GM23248 (cell line): ENCODE measurements at regions not wholly inside any gene's neighbourhood (a gene's known extent, or its start where the extent isn't known, plus 50 kb on each side); places are given as distances from the start of the nearest gene placed in this dataset.
"Not testable (repeated sequence)": the region's sequence is repeated elsewhere in the genome, so short reads cannot be mapped to it uniquely, and the experiment has no call there.

Experiments
- DNase-seq: peaks from one replicate; pipeline ENCODE4 v3.0.0-alpha.2; 2015
- H2AFZ ChIP-seq: fragments of 200-600 bp; sonication (generic); 2 replicates; pipeline ENCODE4 v1.6.1; 2016; ENCODE audit warnings: antibody characterized with exemption
- H3F3A ChIP-seq: fragments of 200-600 bp; sonication (generic); 2 replicates; pipeline ENCODE4 v1.6.1; 2016; ENCODE audit warnings: mild to moderate bottlenecking, antibody characterized with exemption, mixed run types; ENCODE audit not compliant: insufficient read depth
- H3K27ac ChIP-seq: fragments of 200-600 bp; sonication (generic); 2 replicates; pipeline ENCODE4 v1.5.1; 2016; ENCODE audit warnings: mild to moderate bottlenecking
- H3K27me3 ChIP-seq: fragments of 200-600 bp; sonication (generic); replicated peaks from 2 replicates; pipeline ENCODE4 v1.6.1; 2016; ENCODE audit warnings: mild to moderate bottlenecking; ENCODE audit not compliant: insufficient read depth
- H3K36me3 ChIP-seq: fragments of 200-600 bp; sonication (generic); 2 replicates; pipeline ENCODE4 v1.6.1; 2016; ENCODE audit warnings: low read depth, mild to moderate bottlenecking
- H3K4me1 ChIP-seq: fragments of 200-600 bp; sonication (generic); 2 replicates; pipeline ENCODE4 v1.6.1; 2016; ENCODE audit warnings: mild to moderate bottlenecking; ENCODE audit not compliant: insufficient read depth
- H3K4me2 ChIP-seq: fragments of 200-600 bp; sonication (generic); one replicate; pipeline ENCODE4 v1.6.1; 2016; ENCODE audit warnings: mild to moderate bottlenecking; ENCODE audit not compliant: unreplicated experiment
- H3K4me3 ChIP-seq: fragments of 200-600 bp; sonication (generic); 2 replicates; pipeline ENCODE4 v1.5.1; 2016; ENCODE audit warnings: mild to moderate bottlenecking
- H3K79me2 ChIP-seq: fragments of 200-600 bp; sonication (generic); 2 replicates; pipeline ENCODE4 v1.6.1; 2016; ENCODE audit warnings: mild to moderate bottlenecking; ENCODE audit not compliant: insufficient read depth
- H3K9ac ChIP-seq: fragments of 200-600 bp; sonication (generic); 2 replicates; pipeline ENCODE4 v1.6.1; 2016; ENCODE audit warnings: mild to moderate bottlenecking
- H3K9me2 ChIP-seq: fragments of 200-600 bp; sonication (generic); 2 replicates; pipeline ENCODE4 v1.6.1; 2016; ENCODE audit warnings: mixed run types, mild to moderate bottlenecking, moderate library complexity; ENCODE audit not compliant: insufficient read depth
- H3K9me3 ChIP-seq: fragments of 200-600 bp; sonication (generic); one replicate; pipeline ENCODE4 v1.6.1; 2017; ENCODE audit warnings: low read depth
- H4K20me1 ChIP-seq: fragments of 200-600 bp; sonication (generic); 2 replicates; pipeline ENCODE4 v1.6.0; 2016; ENCODE audit not compliant: insufficient read depth
- EZH2 ChIP-seq: fragments of 200-600 bp; sonication (generic); IDR thresholded peaks from 2 replicates; pipeline ENCODE4 v1.6.1; 2018; ENCODE audit warnings: antibody characterized with exemption, mild to moderate bottlenecking; ENCODE audit not compliant: insufficient read depth, poor library complexity, severe bottlenecking
- EZH2phosphoT487 ChIP-seq: fragments of 200-600 bp; sonication (generic); IDR thresholded peaks from 2 replicates; pipeline ENCODE4 v1.6.1; 2018; ENCODE audit warnings: antibody characterized with exemption, moderate library complexity, mild to moderate bottlenecking, low read depth; ENCODE audit not compliant: insufficient read depth
- WGBS, 2 experiments: methylation state at CpG; one replicate each; pipeline ENCODE4 v1.1.6; 2015 to 2017; ENCODE audit warnings: low lambda C conversion rate in 2 of 2, low coverage in 1 of 2; ENCODE audit errors: missing lambda C conversion rate in 2 of 2; 5-methylcytosine and 5-hydroxymethylcytosine counted together
- in situ Hi-C: fragments of 300-500 bp; cut with MboI; formaldehyde crosslinking; loops from 2 replicates; pipeline ENCODE4 v1.15.0; 2020

- H3K79me2 ChIP-seq = no peaks in the 10 kb centered on the region
- no peaks in the 10 kb centered on the region for H4K20me1 ChIP-seq
- in situ Hi-C loops = no loop called here
- no peaks in the 10 kb centered on the region for H3K4me1 ChIP-seq
- no peak overlapping the region for H3K9ac ChIP-seq
- H3K27me3 ChIP-seq = no peaks in the 10 kb centered on the region
- H3K9me2 ChIP-seq = no peaks in the 10 kb centered on the region
- H3K36me3 ChIP-seq = no peaks in the 10 kb centered on the region
- no peaks in the 10 kb centered on the region for H3K9me3 ChIP-seq
- no peak for DNase-seq
- TF ChIP-seq EZH2phosphoT487 = no peak
- no peak for TF ChIP-seq EZH2
- no peak overlapping the region for H3K27ac ChIP-seq
- H3K4me3 ChIP-seq = no peak overlapping the region
- H2AFZ ChIP-seq = no peak overlapping the region
- no peaks in the 10 kb centered on the region for H3F3A ChIP-seq
- H3K4me2 ChIP-seq = no peak overlapping the region
Measured at GRCh38 chr11:92045301-92045700, 179.3 kb upstream of the FAT3 start.

- no peak overlapping the region for H2AFZ ChIP-seq
- H3K4me3 ChIP-seq = no peak overlapping the region
- 21 to 38% methylated on average over 1 of the region's 1 CpG for WGBS, 2 experiments
- no peak overlapping the region for H3K4me2 ChIP-seq
- in situ Hi-C loops = no loop called here
- no peaks in the 10 kb centered on the region for H3K27me3 ChIP-seq
- no peak overlapping the region for H3K27ac ChIP-seq
- H3K9ac ChIP-seq = no peak overlapping the region
- TF ChIP-seq EZH2phosphoT487 = no peak
- TF ChIP-seq EZH2 = no peak
- H3K36me3 ChIP-seq = no peaks in the 10 kb centered on the region
- no peaks in the 10 kb centered on the region for H4K20me1 ChIP-seq
- H3K9me2 ChIP-seq = no peaks in the 10 kb centered on the region
- no peaks in the 10 kb centered on the region for H3K9me3 ChIP-seq
- no peaks in the 10 kb centered on the region for H3F3A ChIP-seq
- no peaks in the 10 kb centered on the region for H3K4me1 ChIP-seq
- DNase-seq = no peak
- H3K79me2 ChIP-seq = no peaks in the 10 kb centered on the region
Measured at GRCh38 chr11:92035488-92035887, 189.1 kb upstream of the FAT3 start.

GRCh38 chr11:92027136-92027535 lies 197.5 kb upstream of the FAT3 start:
- H3K4me2 ChIP-seq, H3K9ac ChIP-seq, H3K4me3 ChIP-seq, H3K9me3 ChIP-seq, H3K4me1 ChIP-seq, DNase-seq, H4K20me1 ChIP-seq, H3F3A ChIP-seq, H2AFZ ChIP-seq, H3K27me3 ChIP-seq, H3K9me2 ChIP-seq, H3K27ac ChIP-seq, H3K79me2 ChIP-seq, in situ Hi-C loops, H3K36me3 ChIP-seq: not testable (repeated sequence)
- 63 to 72% methylated on average over 15 to 16 of the region's 16 CpGs for WGBS, 2 experiments

GRCh38 chr11:92026664-92027063 lies 198.0 kb upstream of the FAT3 start:
- Histone ChIP-seq H3K79me2 (no peaks in the 10 kb centered on the region), H3F3A (no peaks in the 10 kb centered on the region), H3K27ac (no peak overlapping the region), H3K9ac (no peak overlapping the region), H3K9me2 (no peaks in the 10 kb centered on the region), H3K4me1 (no peaks in the 10 kb centered on the region), H2AFZ (no peak overlapping the region), H3K9me3 (no peaks in the 10 kb centered on the region), H4K20me1 (no peaks in the 10 kb centered on the region), H3K36me3 (no peaks in the 10 kb centered on the region), H3K4me2 (no peak overlapping the region), H3K27me3 (no peaks in the 10 kb centered on the region), H3K4me3 (no peak overlapping the region)
- TF ChIP-seq EZH2phosphoT487 (no peak), EZH2 (no peak)
- DNase-seq = no peak
- in situ Hi-C loops = no loop called here
- WGBS, 2 experiments = 71 to 73% methylated on average over 7 of the region's 7 CpGs

- no peaks in the 10 kb centered on the region for H3K27me3 ChIP-seq
- DNase-seq = no peak
- TF ChIP-seq EZH2phosphoT487 (no peak), EZH2 (no peak)
- no peak overlapping the region for H3K27ac ChIP-seq
- no peaks in the 10 kb centered on the region for H4K20me1 ChIP-seq
- H3K9me2 ChIP-seq = no peaks in the 10 kb centered on the region
- H3K9ac ChIP-seq = no peak overlapping the region
- H3K4me1 ChIP-seq = no peaks in the 10 kb centered on the region
- no peaks in the 10 kb centered on the region for H3F3A ChIP-seq
- no peak overlapping the region for H3K4me3 ChIP-seq
- H3K4me2 ChIP-seq = no peak overlapping the region
- no peak overlapping the region for H2AFZ ChIP-seq
- no peaks in the 10 kb centered on the region for H3K36me3 ChIP-seq
- in situ Hi-C loops = no loop called here
- H3K9me3 ChIP-seq = no peaks in the 10 kb centered on the region
- no peaks in the 10 kb centered on the region for H3K79me2 ChIP-seq
- WGBS, 2 experiments = 13 to 21% methylated on average over 2 of the region's 2 CpGs
Measured at GRCh38 chr11:92024788-92025187, 199.8 kb upstream of the FAT3 start.
